T-helper 2 cell (primary cell): ENCODE measurements at regions not wholly inside any gene's neighbourhood (a gene's known extent, or its start where the extent isn't known, plus 50 kb on each side); places are given as distances from the start of the nearest gene placed in this dataset.
"Not testable (repeated sequence)": the region's sequence is repeated elsewhere in the genome, so short reads cannot be mapped to it uniquely, and the experiment has no call there.

Experiments used
- DNase-seq, 5 experiments: peaks; one replicate each; pipeline versions ENCODE4 v3.0.0 to v3.0.0-alpha.2; 2012 to 2022

- no peak for DNase-seq
These were observed 227.7 kb upstream of the TMEM260 start for GRCh38 chr14:56351861-56352260.

DNA sequence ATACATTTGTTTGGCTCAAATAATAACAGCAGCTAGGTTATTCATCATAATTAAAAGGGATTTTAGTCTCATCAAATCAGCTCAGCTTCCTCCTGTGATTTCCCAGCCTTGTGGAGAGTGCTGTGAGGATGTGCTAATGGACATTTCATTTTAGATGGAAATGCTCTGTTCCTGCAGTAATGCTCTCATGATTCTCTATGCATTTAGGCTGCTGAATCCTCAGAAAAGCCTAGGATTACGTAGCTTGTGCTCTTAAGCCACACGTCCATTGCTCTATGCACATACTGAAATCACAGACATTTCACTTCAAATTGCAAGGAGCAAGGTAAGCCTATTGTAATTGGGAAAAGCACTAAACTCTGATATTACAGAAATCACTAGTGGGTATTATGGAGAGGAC, 226.6 kb upstream of the TMEM260 start:
- no peak for DNase-seq

DNA sequence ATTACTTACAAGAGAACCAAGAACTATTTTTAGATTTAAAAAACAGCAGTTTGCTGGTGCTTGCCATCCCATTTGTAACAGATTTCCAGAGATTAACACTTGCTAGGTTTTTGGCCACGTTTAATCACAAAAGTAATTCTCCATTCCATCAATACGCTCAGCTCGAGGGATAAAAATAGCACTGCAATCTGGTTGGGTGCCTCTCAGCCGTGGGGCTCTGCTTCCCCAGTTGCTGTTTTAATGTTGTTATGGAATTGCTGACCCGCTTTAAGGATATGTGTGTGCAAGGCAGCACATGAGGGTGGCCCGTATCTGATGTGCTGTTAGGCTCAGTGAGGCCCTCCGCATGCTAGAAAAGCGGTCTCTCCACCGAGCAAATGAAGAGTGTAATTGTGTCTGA, 222.2 kb upstream of the TMEM260 start:
- DNase-seq, result no peak

DNA sequence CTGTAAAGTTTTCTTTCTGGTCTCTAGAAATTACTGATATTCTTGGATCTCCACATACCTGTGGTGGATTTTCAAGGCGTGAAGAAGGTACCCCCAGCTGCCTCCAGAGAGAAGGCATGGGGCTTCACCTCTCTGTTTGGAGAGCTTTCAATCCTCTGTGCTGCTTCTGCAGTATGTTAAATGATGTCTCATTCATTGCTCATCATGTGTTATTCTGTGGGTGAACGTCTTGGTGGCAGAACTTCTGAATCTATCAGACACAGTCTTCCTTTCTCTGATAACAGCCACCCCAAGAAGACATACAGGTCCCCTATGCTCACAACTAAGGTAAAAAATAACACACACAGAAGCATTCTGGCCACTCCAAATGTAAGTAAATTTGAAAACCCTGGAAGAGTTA, 221.3 kb upstream of the TMEM260 start:
- peak in 1 of 5 experiments; percentile 8 for DNase-seq

DNA sequence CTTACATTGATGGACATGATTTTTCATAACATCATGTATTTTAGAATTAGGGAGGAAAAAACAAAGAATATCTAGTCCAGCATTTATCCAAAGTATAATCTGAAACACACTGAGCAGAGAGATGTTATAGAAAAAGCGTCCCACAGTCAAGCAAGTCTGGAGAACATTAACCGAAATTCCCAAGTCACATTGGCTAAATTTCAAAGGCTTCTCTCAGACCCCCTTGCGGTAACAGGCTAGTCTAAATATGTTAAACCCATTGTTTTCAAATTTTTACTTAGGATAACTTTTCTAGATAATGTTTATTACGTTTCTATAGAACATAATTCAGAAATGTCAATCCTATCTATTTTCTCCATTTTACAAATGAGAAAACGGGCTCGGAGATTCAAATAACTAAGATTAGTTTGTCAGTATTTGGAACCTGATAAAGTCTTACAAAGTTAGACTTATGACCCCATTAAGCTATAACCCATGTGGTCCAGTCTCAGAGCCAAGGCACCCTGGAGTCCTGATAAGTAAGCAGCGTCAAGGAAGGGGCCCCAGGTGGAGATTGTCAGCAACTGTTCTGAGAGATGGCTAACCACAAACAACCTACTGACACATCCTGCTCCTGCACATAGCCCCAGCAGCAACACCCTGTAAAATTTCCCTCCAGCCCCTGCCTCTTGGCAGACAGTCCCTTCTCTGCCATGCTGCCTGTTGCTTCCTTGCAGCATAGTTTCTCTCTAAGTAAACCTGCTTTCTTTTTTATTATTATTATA, 220.6 kb upstream of the TMEM260 start:
- peak in 1 of 5 experiments; percentile 73 for DNase-seq

DNA sequence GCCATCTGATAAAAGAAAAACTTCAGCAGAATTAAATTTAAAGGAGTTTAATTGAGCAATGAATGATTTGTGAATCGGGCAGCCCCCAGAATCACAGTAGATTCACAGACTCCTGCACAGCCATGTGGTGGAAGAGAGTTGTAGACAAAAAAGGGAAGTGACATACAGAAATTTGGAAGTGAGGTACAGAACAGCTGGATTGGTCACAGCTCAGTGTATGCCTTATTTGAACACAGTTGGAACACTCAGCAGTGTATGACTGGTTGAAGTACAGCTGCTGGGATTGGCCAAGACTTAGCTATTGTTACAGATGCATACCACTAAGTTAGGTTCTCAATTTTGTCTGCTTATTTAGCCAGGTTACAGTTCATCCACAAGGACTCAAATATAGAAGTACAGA, 213.9 kb upstream of the TMEM260 start:
- not testable (repeated sequence) for DNase-seq

DNA sequence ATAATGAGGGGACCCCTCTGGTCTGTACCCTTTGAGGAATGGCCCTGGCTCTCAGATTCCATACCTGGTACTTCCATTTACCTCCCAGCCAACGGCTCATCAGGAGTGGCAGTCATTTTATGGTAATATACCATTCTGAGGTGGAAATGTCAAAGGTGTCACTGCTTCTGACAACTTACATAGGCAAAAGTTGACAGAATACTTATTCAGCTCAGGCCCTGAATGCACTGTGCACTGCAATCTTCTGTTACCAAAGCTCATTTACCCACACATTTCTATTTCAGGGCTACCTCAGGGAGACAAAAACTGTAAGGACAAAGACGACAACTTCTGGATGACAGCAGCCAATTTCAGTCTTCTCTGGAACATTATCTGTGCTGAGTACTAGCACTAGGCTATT, 212.2 kb upstream of the TMEM260 start:
- no peak for DNase-seq

DNA sequence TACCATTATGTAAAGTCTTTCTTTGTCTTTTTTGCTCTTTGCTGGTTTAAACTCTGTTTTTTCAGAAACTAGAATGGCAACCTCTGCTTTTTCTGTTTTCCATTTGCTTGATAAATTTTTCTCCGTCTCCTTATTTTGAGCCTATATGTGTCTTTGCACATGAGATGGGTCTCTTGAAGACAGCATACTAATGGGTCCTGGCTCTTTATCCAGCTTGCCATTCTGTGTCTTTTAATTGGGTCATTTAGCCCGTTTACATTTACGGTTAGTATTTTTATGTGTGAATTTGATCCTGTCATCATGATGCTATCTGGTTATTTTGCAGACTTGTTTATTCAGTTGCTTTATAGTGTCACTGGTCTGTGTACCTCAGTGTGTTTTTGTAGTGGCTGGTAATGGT, 207.9 kb upstream of the TMEM260 start:
- DNase-seq, result no peak

DNA sequence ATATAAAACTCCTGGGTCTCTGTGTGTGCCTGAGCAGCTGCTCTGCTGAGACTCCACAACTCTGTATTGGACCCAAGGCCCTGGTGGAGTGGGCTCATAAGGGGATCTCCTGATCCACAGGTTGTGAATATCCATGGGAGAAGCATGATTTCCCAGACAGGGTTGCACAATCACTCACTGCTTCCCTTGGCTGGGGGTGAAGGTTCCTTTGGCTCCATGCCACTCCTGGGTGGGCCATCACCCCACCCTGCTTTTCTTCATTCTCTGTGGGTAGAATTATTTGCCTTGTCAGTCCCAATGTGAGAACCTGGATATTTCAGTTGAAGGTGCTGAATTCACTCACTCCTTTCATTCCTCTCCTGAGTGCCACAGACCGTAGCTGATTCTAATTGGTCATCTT, 205.2 kb upstream of the TMEM260 start:
- DNase-seq, result no peak

DNA sequence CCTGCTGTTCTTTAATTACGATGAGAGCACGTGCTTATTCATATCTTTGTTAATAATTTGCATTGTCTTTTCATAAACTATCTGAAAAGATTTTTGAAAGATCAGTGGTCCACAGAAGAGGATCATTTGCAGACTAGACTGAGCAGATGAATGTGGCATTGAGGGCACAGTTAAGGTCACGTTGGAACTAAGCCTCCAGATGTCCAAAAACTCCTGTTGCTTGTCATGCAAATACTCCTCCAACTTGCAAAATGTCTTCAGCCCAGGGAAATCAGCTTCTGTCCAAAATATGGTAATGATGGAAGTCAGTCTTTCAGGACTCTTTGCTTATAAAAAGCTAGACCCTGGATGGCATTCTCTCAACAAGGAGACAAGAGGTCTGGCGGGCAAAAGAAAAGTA, 201.6 kb upstream of the TMEM260 start:
- DNase-seq, result no peak

DNA sequence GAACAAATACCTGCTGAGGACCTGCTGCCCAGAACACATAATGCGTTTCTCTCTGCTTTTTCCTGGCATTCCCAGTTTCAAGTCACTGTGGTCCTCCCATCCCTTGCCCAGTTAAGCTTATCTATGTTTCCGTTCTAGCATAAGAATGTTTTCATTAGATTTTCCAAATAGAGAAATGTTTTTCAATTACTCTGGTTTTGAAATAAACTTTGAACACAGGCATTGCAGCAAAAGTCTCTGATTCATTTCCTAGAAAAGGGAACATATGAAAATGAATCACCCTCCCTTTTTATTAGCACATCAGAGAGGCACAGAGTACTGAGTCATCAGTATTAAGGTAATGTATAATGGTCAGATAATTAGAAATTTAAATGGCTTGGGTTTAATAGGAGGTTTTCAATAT, 201.1 kb upstream of the TMEM260 start:
- DNase-seq, result no peak

- DNase-seq, result no peak
These were observed 199.6 kb upstream of the TMEM260 start for GRCh38 chr14:56379956-56380355.

GRCh38 chr14:56386024-56386423, 193.6 kb upstream of the TMEM260 start:
- no peak for DNase-seq

DNA sequence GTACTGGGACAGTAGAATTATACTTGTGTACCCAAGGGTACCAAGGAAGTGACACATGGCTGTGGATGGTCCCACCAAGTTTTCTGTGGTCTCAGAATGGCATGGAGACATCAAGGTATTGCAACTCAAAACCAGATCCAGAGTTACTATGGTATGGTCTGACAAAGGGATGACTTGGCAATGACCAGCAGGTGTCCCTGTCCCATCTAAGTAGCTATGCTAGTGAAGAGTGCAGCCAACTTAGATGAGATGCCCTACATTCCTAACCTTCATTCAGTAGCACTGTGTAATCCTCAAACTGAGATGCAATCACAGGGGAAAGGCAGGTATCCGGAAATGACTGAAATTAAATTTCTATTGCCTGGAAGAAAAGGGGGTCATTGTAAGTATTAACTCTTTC, 188.7 kb upstream of the TMEM260 start:
- no peak for DNase-seq

DNA sequence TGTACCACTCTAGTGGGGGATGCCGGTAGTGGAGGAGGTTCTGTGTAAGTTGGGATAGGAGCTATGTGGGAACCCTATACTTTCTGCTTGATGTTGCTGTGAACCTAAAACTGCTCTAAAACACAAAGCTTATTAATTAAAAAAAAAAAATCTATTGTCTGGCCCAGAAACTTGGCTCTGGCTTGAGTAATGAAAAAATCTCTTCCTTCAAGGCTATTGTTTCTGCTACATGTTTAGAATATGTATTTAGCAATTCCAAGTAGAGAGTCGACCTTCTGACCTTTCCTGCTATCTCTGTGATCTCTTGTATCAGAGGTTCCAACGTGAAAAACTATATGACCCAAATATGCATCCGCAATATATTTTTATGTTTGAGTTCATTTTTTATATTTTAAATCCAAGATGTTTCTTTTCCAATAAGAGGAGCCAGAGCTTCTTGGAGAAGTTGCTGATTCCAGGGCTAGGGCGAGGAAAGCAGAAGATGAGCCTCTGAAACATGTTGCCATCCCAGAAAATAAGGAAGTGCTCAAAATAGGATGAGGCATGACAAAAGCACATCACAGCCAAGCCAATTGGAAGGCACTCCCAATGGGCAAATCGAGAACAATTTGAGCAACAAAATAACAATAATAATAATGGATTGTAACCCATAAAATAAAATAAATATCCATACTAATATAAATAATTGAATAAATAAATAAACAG, 184.6 kb upstream of the TMEM260 start:
- DNase-seq, result no peak

DNA sequence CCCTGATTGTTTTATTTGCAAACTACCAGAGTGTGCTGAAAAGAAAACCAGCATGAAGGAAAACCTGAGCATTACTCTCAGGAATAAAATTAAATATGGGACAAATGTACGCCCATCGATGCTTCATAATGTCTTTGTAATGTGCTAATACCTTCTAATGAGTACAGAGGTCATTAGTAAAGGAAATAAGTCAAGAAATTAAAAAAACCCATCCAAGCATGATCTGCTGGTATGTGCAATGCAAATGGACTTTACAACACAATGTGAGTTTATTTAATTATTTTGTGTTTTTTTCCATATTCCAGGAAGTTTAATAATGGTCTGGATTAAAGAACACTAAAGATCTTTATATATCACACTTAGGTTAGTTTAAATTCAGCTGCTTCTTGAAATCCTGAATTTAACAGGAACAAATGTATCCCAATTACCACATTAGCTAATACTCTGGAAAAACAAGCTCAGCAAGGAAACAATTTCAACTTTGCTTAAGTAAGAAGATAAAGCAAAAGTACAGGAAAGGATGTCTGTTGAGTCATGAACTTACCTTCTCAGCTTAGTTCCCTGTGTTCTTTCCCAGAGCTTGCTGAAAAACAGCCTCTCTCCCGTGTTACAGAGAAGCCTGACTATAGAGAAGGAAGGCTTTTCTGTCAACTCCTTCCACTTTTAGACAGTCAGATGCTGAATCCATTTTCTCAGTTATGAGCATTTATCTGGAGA, 179.3 kb upstream of the TMEM260 start:
- no peak for DNase-seq

- DNase-seq, result peak in 1 of 5 experiments; percentile 8
These were observed 166.8 kb upstream of the TMEM260 start for GRCh38 chr14:56412468-56413434.

DNA sequence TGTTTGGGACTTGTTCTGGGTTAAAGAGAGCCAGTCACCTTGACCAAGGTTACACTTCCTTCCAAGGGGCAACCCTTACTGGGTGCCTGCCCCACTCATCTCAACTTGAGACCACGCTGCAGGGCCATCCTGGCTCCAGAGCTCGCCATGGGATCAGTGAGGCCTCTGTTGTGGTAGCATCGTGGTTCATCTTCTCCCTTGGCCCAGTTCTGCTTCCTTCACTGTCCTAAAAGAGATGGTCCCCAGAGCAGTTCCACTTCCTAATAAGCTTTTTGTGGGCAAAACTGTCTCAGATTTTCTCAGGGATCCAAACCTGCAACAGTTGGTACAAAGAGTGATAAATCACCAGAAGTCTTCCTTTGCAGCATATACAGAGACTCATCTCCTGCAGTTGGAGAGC, 165.9 kb upstream of the TMEM260 start:
- DNase-seq, result no peak

GRCh38 chr14:56414236-56414635, 165.4 kb upstream of the TMEM260 start:
- no peak for DNase-seq

- no peak for DNase-seq
These were observed 163.4 kb upstream of the TMEM260 start for GRCh38 chr14:56416213-56416612.

DNA sequence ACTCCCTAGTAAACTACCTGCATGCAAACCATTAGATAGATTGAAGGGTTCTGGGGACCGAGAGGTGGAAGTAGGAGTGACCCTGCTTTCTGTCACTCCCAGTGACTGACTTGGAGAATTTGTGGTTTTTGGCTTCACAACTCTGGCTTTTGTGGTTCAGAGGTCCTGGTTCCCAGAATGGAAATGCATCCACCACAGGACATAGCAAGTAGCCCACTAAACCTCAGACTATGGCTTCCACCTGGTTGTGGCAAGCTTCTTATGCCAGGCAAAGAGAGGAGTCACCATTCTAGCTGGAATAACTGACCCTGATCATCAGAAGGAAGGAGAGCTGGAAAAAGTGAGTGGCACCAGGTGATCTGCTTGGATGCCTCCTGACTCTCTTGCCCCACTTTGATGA, 162.4 kb upstream of the TMEM260 start:
- no peak for DNase-seq

- no peak for DNase-seq
These were observed 159.8 kb upstream of the TMEM260 start for GRCh38 chr14:56419750-56420149.

GRCh38 chr14:56422221-56422620, 157.4 kb upstream of the TMEM260 start:
- no peak for DNase-seq
